GF-D8 (cell line): ENCODE measurements at regions not wholly inside any gene's neighbourhood (a gene's known extent, or its start where the extent isn't known, plus 50 kb on each side); places are given as distances from the start of the nearest gene placed in this dataset.

Experiments used
- DNase-seq: peaks from one replicate; lab custom pipeline; 2025; lab: John Stamatoyannopoulos, UW

DNA sequence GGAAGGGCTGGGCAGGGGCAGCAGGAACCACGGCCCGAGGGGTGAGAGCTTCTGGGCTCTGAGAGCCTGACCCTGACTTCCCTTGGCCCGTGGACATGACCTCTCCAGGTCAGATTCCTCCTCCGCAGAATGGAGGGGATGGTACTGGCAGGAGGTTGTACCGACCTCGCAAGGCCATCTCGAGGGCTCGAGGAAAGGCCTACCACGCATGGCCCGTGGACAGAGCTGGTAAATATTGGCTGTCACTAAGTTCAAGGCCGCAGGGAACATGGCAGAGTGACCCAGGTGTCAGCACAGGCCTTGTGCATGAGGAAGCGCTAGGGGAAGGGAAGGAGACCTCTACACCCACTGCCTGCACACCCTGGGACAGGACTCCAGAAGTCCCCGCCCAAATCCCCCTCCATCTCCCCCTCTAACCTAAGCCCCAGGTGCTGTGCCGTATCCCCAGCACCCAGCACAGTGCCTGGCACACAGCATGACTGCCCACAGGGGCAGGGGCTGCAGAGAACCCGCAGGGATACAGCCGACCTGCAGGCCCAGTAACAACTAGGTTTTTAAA lies 54.9 kb upstream of the PPP2R5C start:
- no peak for DNase-seq

DNA sequence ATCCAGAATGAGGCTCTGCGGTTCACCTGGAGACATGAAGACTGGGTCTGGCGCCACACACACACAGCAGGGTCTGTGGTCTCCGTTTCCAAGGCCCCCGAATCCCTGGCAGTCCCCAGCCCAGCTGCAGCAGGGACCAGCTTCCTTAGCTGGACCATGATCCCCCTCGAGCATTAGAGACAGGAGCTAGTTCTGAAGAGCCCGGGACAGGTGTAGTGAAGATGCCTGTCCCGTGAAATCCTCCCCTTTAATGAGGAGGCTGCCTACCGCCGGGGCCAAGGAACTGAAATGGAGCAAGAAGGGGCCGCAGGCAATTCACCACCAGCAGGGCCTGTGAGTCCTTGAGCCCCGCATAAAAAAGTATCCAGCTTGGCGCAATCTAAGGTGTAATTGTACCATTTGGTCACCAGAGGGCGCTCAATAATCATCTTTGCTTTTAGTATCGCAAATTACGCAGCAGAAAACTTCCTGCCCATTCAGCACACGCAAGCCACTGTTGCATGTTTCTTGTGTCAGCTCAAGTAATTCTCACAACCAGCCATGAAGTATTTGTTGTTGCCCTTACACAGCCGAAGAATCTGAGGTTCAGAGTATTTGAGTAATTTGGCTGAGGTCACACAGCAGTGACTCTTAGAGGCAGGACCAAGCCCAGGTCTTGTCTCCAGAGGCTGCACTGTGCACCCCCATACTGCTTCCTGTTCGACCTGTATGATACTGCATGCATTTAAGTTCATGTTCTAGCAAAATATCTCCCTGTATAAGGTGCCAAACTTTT lies 54.3 kb upstream of the PPP2R5C start:
- DNase-seq = peak; percentile 52

DNA sequence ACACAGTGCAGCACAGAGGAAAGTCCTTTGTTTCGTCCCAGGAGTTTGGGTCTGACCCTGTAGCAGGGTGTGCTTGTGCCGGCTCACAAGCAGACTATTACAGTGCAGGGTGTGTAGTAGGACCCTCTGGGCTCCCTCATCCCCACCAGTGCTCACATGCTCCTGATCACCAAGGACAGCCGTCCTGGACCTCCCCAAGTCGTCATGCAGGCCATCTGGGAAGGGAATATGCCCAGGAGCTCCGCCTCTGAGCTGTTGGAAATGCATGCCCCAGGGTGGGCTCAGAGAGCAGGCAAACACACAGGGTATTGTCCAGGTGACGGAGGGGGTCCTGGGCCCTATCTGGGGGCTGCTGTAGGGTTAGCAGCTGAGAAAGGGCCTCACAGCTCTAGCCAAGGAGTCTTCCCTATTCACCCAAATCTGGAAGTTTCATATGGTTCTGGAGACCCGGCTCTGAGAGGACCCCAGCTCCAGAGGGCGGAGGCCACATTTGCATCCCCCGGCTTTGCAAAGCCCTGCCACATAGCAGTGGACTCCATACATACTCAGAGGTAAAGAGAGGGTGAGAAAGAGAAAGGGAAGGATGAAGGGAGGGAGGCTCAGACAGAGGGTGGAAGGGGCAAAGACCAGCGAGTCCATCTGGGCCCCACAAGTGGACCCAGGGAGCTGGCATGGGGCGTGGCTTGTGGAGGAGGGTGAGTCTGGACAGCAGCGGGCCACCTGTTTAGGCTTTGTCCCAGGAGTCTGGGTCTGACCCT lies 53.5 kb upstream of the PPP2R5C start:
- no peak for DNase-seq

DNA sequence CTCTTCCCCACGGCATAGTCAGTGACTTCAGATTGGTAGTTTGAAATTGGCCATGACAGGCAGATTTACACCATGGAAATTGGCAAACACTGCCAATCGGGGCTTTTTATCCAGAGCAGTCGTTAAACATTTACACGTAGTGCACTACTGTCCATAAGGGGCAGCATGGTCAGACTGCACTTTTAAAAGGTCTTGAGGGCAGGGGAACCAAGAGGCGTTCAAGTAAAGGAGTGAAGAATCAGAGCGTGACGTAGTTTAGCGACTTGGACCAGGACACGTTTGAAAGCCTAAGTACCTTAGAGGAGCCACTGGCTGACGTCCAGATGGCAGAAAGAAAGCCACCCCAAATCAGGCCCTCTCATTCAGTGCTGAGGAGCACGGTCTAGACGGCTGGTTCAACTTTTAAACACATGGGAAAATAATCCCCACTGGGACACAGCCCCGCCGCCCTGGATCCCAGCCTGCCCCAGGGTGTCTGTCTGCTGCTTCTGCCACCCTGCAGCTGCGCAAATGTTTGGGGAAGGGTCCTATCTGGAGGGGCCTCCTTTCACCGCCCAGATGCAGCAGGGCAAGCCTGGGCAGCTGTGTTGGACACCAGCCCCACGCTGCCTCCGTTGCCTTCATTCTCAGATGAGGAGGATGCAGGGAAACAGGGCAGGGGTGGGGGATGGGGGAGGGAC lies 52.5 kb upstream of the PPP2R5C start:
- no peak for DNase-seq

DNA sequence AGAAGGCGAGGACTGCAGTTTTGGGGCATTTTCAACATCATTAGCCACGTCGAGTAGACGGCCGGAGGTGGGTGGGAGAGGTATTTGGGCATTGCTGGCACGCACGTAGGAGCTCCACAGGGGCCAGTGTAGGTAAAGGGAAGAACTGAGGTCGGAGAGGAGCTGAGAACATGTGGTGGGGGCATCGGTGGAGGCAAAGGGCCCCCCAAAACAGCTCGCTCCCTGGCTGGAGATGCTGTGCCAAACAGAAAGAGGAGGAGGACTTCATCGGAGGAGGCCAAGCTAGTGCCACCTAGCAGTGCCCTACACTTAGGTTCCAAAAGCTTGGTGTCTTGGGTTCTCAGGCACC lies 52.0 kb upstream of the PPP2R5C start:
- no peak for DNase-seq

DNA sequence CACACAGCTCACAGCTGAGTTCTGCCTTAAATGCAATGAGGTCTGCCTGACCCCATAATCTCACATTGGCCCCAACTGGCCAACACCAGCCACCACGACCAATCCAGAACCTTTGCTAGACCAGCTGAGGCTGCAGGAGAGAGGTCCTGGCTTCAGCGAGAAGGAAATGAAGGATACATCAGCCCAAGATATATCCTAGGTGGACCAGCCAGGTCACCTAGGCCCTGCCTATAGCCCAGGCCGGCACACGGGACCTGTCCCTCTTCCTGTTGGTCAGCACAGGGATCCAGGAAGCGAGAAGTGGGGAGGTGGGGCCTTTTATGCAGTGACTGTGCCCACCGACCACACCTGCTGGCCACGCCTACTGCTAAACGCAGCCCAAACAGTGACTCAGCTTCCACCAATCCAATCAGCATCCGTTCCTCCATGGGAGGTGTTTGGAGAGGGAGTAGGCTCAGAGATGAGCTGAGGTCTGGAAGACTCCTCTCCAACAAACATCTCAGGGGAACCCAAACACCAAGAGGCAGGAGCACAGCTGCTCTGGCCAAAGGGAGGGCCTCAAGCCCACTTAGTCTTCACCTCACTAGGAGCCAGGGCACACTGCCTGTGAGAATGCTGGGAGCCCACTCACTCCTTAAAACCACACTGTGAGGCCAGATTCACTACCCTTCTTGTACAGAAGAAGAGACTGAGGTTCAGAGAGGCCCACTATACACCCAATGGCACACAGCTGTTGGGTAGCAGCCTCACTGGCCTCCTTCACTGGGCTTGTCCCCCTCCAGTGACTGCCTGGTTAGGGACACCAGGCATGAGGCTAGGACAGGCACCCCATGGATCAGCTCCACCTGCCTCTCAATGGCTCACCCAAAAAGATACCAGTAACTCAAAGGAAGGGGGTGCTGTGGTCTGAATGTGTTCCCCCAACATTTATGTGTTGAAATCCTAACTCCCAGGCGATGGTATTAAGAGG lies 51.3 kb upstream of the PPP2R5C start:
- DNase-seq = no peak

DNA sequence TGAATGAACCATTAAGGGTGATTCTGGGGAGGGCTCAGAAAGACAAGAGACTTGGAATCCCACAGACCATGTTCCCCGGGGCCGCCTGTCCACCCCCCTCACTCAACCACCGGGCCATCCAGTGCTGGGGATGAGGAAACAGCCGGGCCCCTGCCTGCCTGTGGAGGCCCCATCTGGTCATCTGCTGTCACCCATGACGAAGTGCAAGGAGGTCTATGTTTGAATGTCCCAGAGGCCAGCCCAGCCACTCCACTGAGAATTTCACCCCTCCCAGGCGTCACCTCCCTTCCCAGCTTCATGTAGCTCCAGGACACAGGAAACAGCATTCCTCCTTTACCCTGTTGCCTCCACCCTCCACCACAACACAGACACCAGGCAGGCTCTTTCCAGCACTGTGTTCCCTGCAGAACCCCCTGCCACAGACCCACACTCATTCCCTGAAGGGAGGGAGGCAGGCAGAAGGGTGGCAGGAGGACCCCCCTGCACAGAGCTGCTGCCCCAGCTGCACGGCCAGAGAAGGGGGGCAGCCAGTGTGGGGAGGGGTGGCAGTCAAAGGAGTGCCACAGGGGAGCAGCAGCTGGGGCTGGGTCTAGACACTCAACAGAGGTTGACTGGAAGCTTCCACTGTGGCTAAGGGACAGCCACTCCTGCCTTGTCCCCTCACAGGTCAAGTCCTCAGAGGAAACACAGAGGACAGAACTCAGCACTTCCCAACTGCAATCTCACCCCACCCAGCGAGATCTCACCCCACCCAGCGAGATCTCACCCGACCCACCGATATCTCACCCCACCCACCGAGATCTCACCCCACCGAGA lies 50.3 kb upstream of the PPP2R5C start:
- no peak for DNase-seq
